ENCODE measurements at regions not wholly inside any gene's neighbourhood (a gene's known extent, or its start where the extent isn't known, plus 50 kb on each side); places are given as distances from the start of the nearest gene placed in this dataset.

DNA sequence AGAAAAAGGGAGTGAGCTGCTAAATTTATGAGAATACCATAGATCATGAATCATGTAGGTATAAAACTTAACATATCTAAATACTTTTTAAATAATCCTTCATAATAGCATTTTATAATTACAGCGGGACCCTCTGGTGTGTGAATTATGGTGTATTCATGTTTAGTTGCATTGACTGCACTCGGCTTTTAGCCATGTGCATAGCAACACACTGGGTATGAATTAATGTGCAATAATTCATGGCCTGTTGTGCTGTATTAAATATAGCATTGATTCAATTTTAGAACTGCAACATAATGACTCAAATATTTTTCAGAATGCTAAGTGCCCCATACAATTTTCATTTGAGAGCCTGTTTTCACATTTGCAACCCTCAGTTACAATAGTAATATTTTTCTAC lies 249.6 kb upstream of the G2E3 start:
- H3K4me3 ChIP-seq = no peak overlapping the region
- no peak overlapping the region for H3K27ac ChIP-seq
- H3K4me1 ChIP-seq = no peaks in the 10 kb centered on the region
- TF ChIP-seq, protein P1, sequence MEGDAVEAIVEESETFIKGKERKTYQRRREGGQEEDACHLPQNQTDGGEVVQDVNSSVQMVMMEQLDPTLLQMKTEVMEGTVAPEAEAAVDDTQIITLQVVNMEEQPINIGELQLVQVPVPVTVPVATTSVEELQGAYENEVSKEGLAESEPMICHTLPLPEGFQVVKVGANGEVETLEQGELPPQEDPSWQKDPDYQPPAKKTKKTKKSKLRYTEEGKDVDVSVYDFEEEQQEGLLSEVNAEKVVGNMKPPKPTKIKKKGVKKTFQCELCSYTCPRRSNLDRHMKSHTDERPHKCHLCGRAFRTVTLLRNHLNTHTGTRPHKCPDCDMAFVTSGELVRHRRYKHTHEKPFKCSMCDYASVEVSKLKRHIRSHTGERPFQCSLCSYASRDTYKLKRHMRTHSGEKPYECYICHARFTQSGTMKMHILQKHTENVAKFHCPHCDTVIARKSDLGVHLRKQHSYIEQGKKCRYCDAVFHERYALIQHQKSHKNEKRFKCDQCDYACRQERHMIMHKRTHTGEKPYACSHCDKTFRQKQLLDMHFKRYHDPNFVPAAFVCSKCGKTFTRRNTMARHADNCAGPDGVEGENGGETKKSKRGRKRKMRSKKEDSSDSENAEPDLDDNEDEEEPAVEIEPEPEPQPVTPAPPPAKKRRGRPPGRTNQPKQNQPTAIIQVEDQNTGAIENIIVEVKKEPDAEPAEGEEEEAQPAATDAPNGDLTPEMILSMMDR (IDR thresholded peaks at IDR 0.05) = no peak
- no peak for DNase-seq (ENCODE audit: low spot score)
- H3K36me3 ChIP-seq = no peaks in the 10 kb centered on the region
- peaks cover 0 to 2% of the 10 kb centered on the region in 2 donors for H3K9me3 ChIP-seq
- H3K27me3 ChIP-seq = no peaks in the 10 kb centered on the region

DNA sequence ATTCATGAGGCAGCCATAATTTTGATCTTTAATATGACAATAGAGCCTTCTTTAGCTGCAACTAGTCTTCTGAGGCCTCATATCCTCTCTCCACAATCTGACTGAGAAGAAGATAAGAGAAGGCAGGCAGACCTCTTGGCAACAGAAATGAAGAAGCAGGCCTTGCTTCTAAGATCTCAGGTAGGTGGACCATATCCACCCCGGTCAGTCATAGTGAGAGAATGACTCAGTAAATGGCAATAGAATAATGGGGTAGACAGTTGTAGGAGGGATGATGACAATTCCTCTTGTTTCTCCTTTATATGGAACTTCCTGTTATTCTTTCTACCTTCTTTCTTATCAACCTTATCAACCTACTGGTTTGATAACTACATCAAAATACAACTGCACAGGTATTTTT lies 246.7 kb upstream of the G2E3 start:
- no peak for DNase-seq (ENCODE audit: low spot score)
- Histone ChIP-seq H3K4me1 (no peaks in the 10 kb centered on the region), H3K27me3 (no peaks in the 10 kb centered on the region), H3K36me3 (no peaks in the 10 kb centered on the region), H3K27ac (no peak overlapping the region), H3K9me3 (peaks cover 0 to 9% of the 10 kb centered on the region in 2 donors), H3K4me3 (no peak overlapping the region)
- TF ChIP-seq, protein P1 (IDR thresholded peaks at IDR 0.05) = no peak

DNA sequence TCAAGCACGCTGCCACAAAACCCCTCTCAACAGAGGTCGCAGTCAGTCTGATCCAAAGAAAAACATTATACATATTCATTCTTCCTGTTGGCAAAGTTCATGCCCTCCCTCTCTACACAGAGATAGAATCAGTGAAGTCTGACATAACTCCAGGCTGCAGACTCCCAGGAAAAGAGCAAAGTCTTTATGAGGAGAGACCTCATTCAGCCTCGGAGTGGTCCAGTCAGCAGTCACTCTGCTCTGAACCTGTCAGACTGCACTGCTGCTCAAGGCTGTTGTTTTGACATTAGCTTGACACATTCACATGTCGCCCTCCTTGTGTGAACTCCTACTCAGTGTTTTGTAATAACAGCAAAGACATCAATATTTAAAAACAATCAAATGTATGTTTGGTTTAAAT lies 241.2 kb upstream of the G2E3 start:
- DNase-seq (ENCODE audit: low spot score) = no peak
- H3K36me3 ChIP-seq = no peaks in the 10 kb centered on the region
- no peaks in the 10 kb centered on the region for H3K4me1 ChIP-seq
- H3K27ac ChIP-seq = no peak overlapping the region
- H3K4me3 ChIP-seq = no peak overlapping the region
- H3K9me3 ChIP-seq = peaks cover 0 to 9% of the 10 kb centered on the region in 2 donors
- no peaks in the 10 kb centered on the region for H3K27me3 ChIP-seq
- TF ChIP-seq, protein P1 (IDR thresholded peaks at IDR 0.05) = no peak

DNA sequence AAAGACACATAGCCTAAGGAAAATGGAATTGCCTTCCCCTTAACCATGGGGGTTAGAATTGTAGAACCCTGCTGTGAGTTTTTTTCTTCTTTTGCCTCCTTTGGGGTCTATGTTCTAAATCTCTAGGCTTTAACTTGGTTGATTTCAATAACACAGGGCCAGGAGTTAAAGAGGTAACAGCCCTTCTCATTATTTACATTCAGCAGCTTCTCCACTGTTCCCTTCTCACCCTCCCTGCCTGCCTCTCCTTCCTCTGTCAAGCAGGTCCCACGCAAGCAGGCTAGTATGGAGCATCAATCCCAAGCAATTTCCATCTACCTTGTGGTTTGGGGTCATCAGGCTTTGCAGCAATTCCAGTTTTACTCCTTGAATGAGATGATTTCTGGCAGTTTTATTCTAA lies 236.1 kb upstream of the G2E3 start:
- no peaks in the 10 kb centered on the region for H3K36me3 ChIP-seq
- no peak for DNase-seq (ENCODE audit: low spot score)
- no peaks in the 10 kb centered on the region for H3K27me3 ChIP-seq
- H3K4me1 ChIP-seq = no peaks in the 10 kb centered on the region
- TF ChIP-seq, protein P1 (IDR thresholded peaks at IDR 0.05) = no peak
- H3K4me3 ChIP-seq = no peak overlapping the region
- H3K27ac ChIP-seq = no peak overlapping the region
- peaks cover 0 to 9% of the 10 kb centered on the region in 2 donors for H3K9me3 ChIP-seq

DNA sequence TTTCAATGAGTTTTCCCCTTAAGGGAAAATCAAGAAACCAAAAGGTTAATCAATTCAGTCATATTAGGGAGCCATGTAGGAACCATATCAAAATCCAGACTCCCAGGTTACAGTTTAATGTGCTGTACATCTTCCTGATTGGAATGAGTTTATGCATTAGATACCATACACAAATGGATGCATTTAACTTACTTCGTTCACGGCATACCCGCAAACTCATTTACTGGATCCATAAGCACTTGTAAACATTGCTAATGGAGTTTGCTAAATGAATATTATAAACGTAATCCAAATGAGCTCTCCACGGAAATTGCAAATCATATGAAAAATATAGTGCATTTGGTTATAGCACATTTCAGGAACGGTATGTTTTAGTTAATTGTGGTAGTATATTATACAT lies 228.9 kb upstream of the G2E3 start:
- Histone ChIP-seq H3K4me3 (no peak overlapping the region), H3K27ac (no peak overlapping the region), H3K4me1 (no peaks in the 10 kb centered on the region), H3K9me3 (peaks cover 0 to 4% of the 10 kb centered on the region in 2 donors), H3K36me3 (no peaks in the 10 kb centered on the region), H3K27me3 (no peaks in the 10 kb centered on the region)
- TF ChIP-seq, protein P1 (IDR thresholded peaks at IDR 0.05) = no peak
- DNase-seq (ENCODE audit: low spot score) = no peak

DNA sequence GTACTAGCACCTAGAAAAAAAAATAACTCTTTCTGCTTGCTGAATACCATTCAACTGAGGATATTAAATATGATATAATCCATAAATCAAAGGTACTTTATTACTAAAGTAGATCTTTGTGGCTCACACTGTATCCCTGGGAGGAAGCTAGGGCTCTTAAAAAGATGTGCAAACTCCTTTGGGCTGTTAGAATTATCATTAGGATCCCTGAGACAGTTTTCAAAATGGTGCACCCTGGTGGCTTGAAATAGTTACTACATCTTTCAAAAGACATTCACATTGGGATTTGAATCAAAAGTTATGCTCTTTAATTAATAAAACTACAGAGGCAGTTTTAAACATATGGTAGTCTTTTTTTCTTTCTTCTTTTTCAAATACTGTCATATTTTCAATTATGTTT lies 228.5 kb upstream of the G2E3 start:
- no peak overlapping the region for H3K4me3 ChIP-seq
- H3K36me3 ChIP-seq = no peaks in the 10 kb centered on the region
- H3K4me1 ChIP-seq = no peaks in the 10 kb centered on the region
- H3K9me3 ChIP-seq = no peaks in the 10 kb centered on the region
- DNase-seq (ENCODE audit: low spot score) = no peak
- H3K27ac ChIP-seq = no peak overlapping the region
- TF ChIP-seq, protein P1 (IDR thresholded peaks at IDR 0.05) = peak in 1 of 2 donors; percentile 27
- H3K27me3 ChIP-seq = no peaks in the 10 kb centered on the region

Measured in right atrium auricular region (tissue), 2 donors.